ELF-1 (cell line): ENCODE measurements at regions not wholly inside any gene's neighbourhood (a gene's known extent, or its start where the extent isn't known, plus 50 kb on each side); places are given as distances from the start of the nearest gene placed in this dataset.

Experiments
- DNase-seq: peaks from one replicate; pipeline ENCODE4 v3.0.0-alpha.2; 2016; ENCODE audit warnings: low read depth, low spot score

GRCh38 chr18:7288544-7288943, 57.7 kb downstream of the LRRC30 start:
- DNase-seq = no peak

GRCh38 chr18:7290077-7290476, 59.2 kb downstream of the LRRC30 start:
- no peak for DNase-seq

- DNase-seq = no peak
These were observed 60.2 kb downstream of the LRRC30 start for GRCh38 chr18:7291046-7291445.

- DNase-seq = no peak
These were observed 67.3 kb downstream of the LRRC30 start for GRCh38 chr18:7298149-7298548.

GRCh38 chr18:7301094-7301493, 70.2 kb downstream of the LRRC30 start:
- DNase-seq = no peak

GRCh38 chr18:7303316-7304060, 72.6 kb downstream of the LRRC30 start:
- DNase-seq = no peak

- DNase-seq = no peak
These were observed 73.1 kb downstream of the LRRC30 start for GRCh38 chr18:7304061-7304370.

- DNase-seq = no peak
These were observed 74.5 kb downstream of the LRRC30 start for GRCh38 chr18:7305416-7305815.

- no peak for DNase-seq
These were observed 76.1 kb downstream of the LRRC30 start for GRCh38 chr18:7307030-7307429.

GRCh38 chr18:7307526-7307925, 76.6 kb downstream of the LRRC30 start:
- DNase-seq = no peak

- no peak for DNase-seq
These were observed 86.9 kb downstream of the LRRC30 start for GRCh38 chr18:7317804-7318231.

GRCh38 chr18:7319161-7319560, 88.3 kb downstream of the LRRC30 start:
- no peak for DNase-seq

GRCh38 chr18:7321831-7322230, 90.9 kb downstream of the LRRC30 start:
- DNase-seq = no peak

- DNase-seq = no peak
These were observed 92.1 kb downstream of the LRRC30 start for GRCh38 chr18:7322817-7323485.

GRCh38 chr18:7325126-7325430, 94.2 kb downstream of the LRRC30 start:
- no peak for DNase-seq

- DNase-seq = peak; percentile 76
These were observed 98.1 kb downstream of the LRRC30 start for GRCh38 chr18:7329016-7329415.

GRCh38 chr18:7332452-7332851, 101.6 kb downstream of the LRRC30 start:
- no peak for DNase-seq

- no peak for DNase-seq
These were observed 102.2 kb downstream of the LRRC30 start for GRCh38 chr18:7333025-7333562.

- peak; percentile 47 for DNase-seq
These were observed 104.2 kb downstream of the LRRC30 start for GRCh38 chr18:7334973-7335568.

GRCh38 chr18:7336623-7337022, 105.7 kb downstream of the LRRC30 start:
- DNase-seq = no peak

GRCh38 chr18:7338846-7339245, 108.0 kb downstream of the LRRC30 start:
- DNase-seq = no peak

- no peak for DNase-seq
These were observed 110.9 kb downstream of the LRRC30 start for GRCh38 chr18:7341581-7342337.
